DOHH2 (cell line): ENCODE measurements at regions not wholly inside any gene's neighbourhood (a gene's known extent, or its start where the extent isn't known, plus 50 kb on each side); places are given as distances from the start of the nearest gene placed in this dataset.

Experiments
- H3F3A ChIP-seq: fragments of 200-600 bp; sonication (generic), shearing (Covaris generic); 2 replicates; pipeline ENCODE4 v1.6.0; 2016; ENCODE audit warnings: antibody characterized with exemption, mild to moderate bottlenecking; ENCODE audit not compliant: control insufficient read depth, insufficient read depth
- H3K27ac ChIP-seq: fragments of 200-600 bp; sonication (generic); 2 replicates; pipeline ENCODE4 v1.5.1; 2014; ENCODE audit warnings: low read depth, mild to moderate bottlenecking, low read length, moderate library complexity
- H3K27me3 ChIP-seq: fragments of 200-600 bp; sonication (generic); 2 replicates; pipeline ENCODE4 v1.6.1; 2014; ENCODE audit warnings: mild to moderate bottlenecking, low read length, mixed read lengths; ENCODE audit not compliant: control insufficient read depth
- H3K36me3 ChIP-seq: fragments of 200-600 bp; sonication (generic); 2 replicates; pipeline ENCODE4 v1.6.1; 2014; ENCODE audit warnings: mild to moderate bottlenecking, low read length, moderate library complexity, mixed read lengths; ENCODE audit not compliant: control insufficient read depth
- H3K4me1 ChIP-seq: fragments of 200-600 bp; sonication (generic); 2 replicates; pipeline ENCODE4 v1.6.1; 2014; ENCODE audit warnings: mild to moderate bottlenecking, low read length, mixed read lengths; ENCODE audit not compliant: control insufficient read depth
- H3K4me2 ChIP-seq: fragments of 200-600 bp; sonication (generic); 2 replicates; pipeline ENCODE4 v1.6.0; 2014; ENCODE audit warnings: mild to moderate bottlenecking, low read length, moderate library complexity
- H3K4me3 ChIP-seq: fragments of 200-600 bp; sonication (generic); 2 replicates; pipeline ENCODE4 v1.5.1; 2014; ENCODE audit warnings: mild to moderate bottlenecking, low read length, mixed read lengths
- H3K79me2 ChIP-seq: fragments of 200-600 bp; sonication (generic); 2 replicates; pipeline ENCODE4 v1.6.1; 2014; ENCODE audit warnings: mild to moderate bottlenecking, low read length, mixed read lengths; ENCODE audit not compliant: control insufficient read depth
- H3K9me2 ChIP-seq: fragments of 200-600 bp; sonication (generic); replicated peaks from 2 replicates; pipeline ENCODE4 v1.6.1; 2014; ENCODE audit warnings: mild to moderate bottlenecking, low read length, mixed read lengths; ENCODE audit not compliant: control insufficient read depth
- H3K9me3 ChIP-seq: fragments of 200-600 bp; sonication (generic); 2 replicates; pipeline ENCODE4 v1.6.1; 2014; ENCODE audit warnings: antibody characterized with exemption, low read length, mixed read lengths; ENCODE audit not compliant: control insufficient read depth, insufficient read depth
- H4K20me1 ChIP-seq: fragments of 200-600 bp; sonication (generic); 2 replicates; pipeline ENCODE4 v1.6.0; 2014; ENCODE audit warnings: low read depth, mild to moderate bottlenecking, antibody characterized with exemption, low read length, moderate library complexity; ENCODE audit not compliant: control insufficient read depth, insufficient read depth
- CTCF ChIP-seq: fragments of 200-600 bp; sonication (generic); IDR thresholded peaks from one replicate; pipeline ENCODE4 v1.5.1; 2014; ENCODE audit warnings: antibody characterized with exemption, mild to moderate bottlenecking, low read depth, low read length; ENCODE audit not compliant: poor library complexity, severe bottlenecking
- EZH2phosphoT487 ChIP-seq: fragments of 200-600 bp; sonication (generic); IDR thresholded peaks from 2 replicates; pipeline ENCODE4 v1.6.1; 2017; ENCODE audit warnings: borderline replicate concordance, mild to moderate bottlenecking, antibody characterized with exemption, low read length, moderate library complexity, mixed read lengths

- TF ChIP-seq CTCF, result no peak
- no peak for TF ChIP-seq EZH2phosphoT487
- H3K4me3 ChIP-seq, result no peak overlapping the region
- H3K36me3 ChIP-seq, result no peaks in the 10 kb centered on the region
- H3K4me2 ChIP-seq, result no peak overlapping the region
- H3K27me3 ChIP-seq, result no peaks in the 10 kb centered on the region
- no peaks in the 10 kb centered on the region for H3K9me2 ChIP-seq
- no peaks in the 10 kb centered on the region for H3F3A ChIP-seq
- no peaks in the 10 kb centered on the region for H3K4me1 ChIP-seq
- no peaks in the 10 kb centered on the region for H4K20me1 ChIP-seq
- H3K79me2 ChIP-seq, result no peaks in the 10 kb centered on the region
- no peak overlapping the region for H3K27ac ChIP-seq
- no peaks in the 10 kb centered on the region for H3K9me3 ChIP-seq
Measured at GRCh38 chr9:100689635-100690034, 111.8 kb downstream of the CAVIN4 start.

- Histone ChIP-seq H3K9me2 (no peaks in the 10 kb centered on the region), H3K36me3 (no peaks in the 10 kb centered on the region), H3K27ac (no peak overlapping the region), H4K20me1 (no peaks in the 10 kb centered on the region), H3K27me3 (no peaks in the 10 kb centered on the region), H3F3A (no peaks in the 10 kb centered on the region), H3K9me3 (no peaks in the 10 kb centered on the region), H3K4me2 (no peak overlapping the region), H3K4me3 (no peak overlapping the region), H3K79me2 (no peaks in the 10 kb centered on the region), H3K4me1 (no peaks in the 10 kb centered on the region)
- TF ChIP-seq CTCF (no peak), EZH2phosphoT487 (no peak)
Measured at GRCh38 chr9:100690438-100690837, 112.6 kb downstream of the CAVIN4 start.

- H3K36me3 ChIP-seq, result no peaks in the 10 kb centered on the region
- no peaks in the 10 kb centered on the region for H3K9me2 ChIP-seq
- H3K79me2 ChIP-seq, result no peaks in the 10 kb centered on the region
- TF ChIP-seq EZH2phosphoT487 (no peak), CTCF (no peak)
- H3K27me3 ChIP-seq, result no peaks in the 10 kb centered on the region
- no peaks in the 10 kb centered on the region for H4K20me1 ChIP-seq
- H3K4me3 ChIP-seq, result no peak overlapping the region
- no peaks in the 10 kb centered on the region for H3F3A ChIP-seq
- no peaks in the 10 kb centered on the region for H3K4me1 ChIP-seq
- H3K4me2 ChIP-seq, result no peak overlapping the region
- H3K27ac ChIP-seq, result no peak overlapping the region
- H3K9me3 ChIP-seq, result no peaks in the 10 kb centered on the region
Measured at GRCh38 chr9:100697339-100697738, 119.5 kb downstream of the CAVIN4 start.

- Histone ChIP-seq H4K20me1 (no peaks in the 10 kb centered on the region), H3K27ac (no peak overlapping the region), H3F3A (no peaks in the 10 kb centered on the region), H3K27me3 (no peaks in the 10 kb centered on the region), H3K9me2 (no peaks in the 10 kb centered on the region), H3K9me3 (no peaks in the 10 kb centered on the region), H3K4me2 (no peak overlapping the region), H3K36me3 (no peaks in the 10 kb centered on the region), H3K4me1 (no peaks in the 10 kb centered on the region), H3K79me2 (no peaks in the 10 kb centered on the region), H3K4me3 (no peak overlapping the region)
- TF ChIP-seq EZH2phosphoT487 (no peak), CTCF (no peak)
Measured at GRCh38 chr9:100698945-100699344, 121.1 kb downstream of the CAVIN4 start.
